Middle frontal gyrus (tissue), 1 donor: ENCODE measurements at regions not wholly inside any gene's neighbourhood (a gene's known extent, or its start where the extent isn't known, plus 50 kb on each side); places are given as distances from the start of the nearest gene placed in this dataset.
"Not testable (repeated sequence)": the region's sequence is repeated elsewhere in the genome, so short reads cannot be mapped to it uniquely, and the experiment has no call there.

Experiments used
- DNase-seq: peaks from one replicate; pipeline ENCODE4 v3.0.0-alpha.2; 2015; ENCODE audit warnings: low spot score; ENCODE audit errors: extremely low spot score

- no peak for DNase-seq
Observed at GRCh38 chr17:79560527-79560926, 50.3 kb downstream of the RBFOX3 start.

GRCh38 chr17:79559111-79559887, 51.6 kb downstream of the RBFOX3 start:
- no peak for DNase-seq

GRCh38 chr17:79558091-79558900, 52.6 kb downstream of the RBFOX3 start:
- DNase-seq: no peak

GRCh38 chr17:79557276-79558090, 53.4 kb downstream of the RBFOX3 start:
- no peak for DNase-seq

- no peak for DNase-seq
Observed at GRCh38 chr17:79556271-79556670, 54.6 kb downstream of the RBFOX3 start.

GRCh38 chr17:79555543-79555942, 55.3 kb downstream of the RBFOX3 start:
- no peak for DNase-seq

- DNase-seq: not testable (repeated sequence)
Observed at GRCh38 chr17:79554346-79554745, 56.5 kb downstream of the RBFOX3 start.

GRCh38 chr17:79552824-79553223, 58.0 kb downstream of the RBFOX3 start:
- DNase-seq: no peak

- DNase-seq: no peak
Observed at GRCh38 chr17:79552405-79552804, 58.4 kb downstream of the RBFOX3 start.

GRCh38 chr17:79549141-79549915, 61.5 kb downstream of the RBFOX3 start:
- DNase-seq: no peak

- DNase-seq: no peak
Observed at GRCh38 chr17:79548116-79548515, 62.7 kb downstream of the RBFOX3 start.

GRCh38 chr17:79547586-79547985, 63.3 kb downstream of the RBFOX3 start:
- no peak for DNase-seq

- not testable (repeated sequence) for DNase-seq
Observed at GRCh38 chr17:79547171-79547570, 63.7 kb downstream of the RBFOX3 start.

GRCh38 chr17:79546386-79546785, 64.5 kb downstream of the RBFOX3 start:
- no peak for DNase-seq

- DNase-seq: no peak
Observed at GRCh38 chr17:79545251-79546005, 65.4 kb downstream of the RBFOX3 start.

GRCh38 chr17:79544142-79544914, 66.5 kb downstream of the RBFOX3 start:
- DNase-seq: peak; percentile 33

GRCh38 chr17:79543531-79543930, 67.3 kb downstream of the RBFOX3 start:
- DNase-seq: no peak

GRCh38 chr17:79542718-79543117, 68.1 kb downstream of the RBFOX3 start:
- no peak for DNase-seq

- DNase-seq: no peak
Observed at GRCh38 chr17:79541056-79541850, 69.6 kb downstream of the RBFOX3 start.
